ENCODE measurements at regions not wholly inside any gene's neighbourhood (a gene's known extent, or its start where the extent isn't known, plus 50 kb on each side); places are given as distances from the start of the nearest gene placed in this dataset.

- Histone ChIP-seq H3K14ac (ENCODE audit: low read length in 2 of 2) (no peak overlapping the region), H3K4ac (ENCODE audit: low read depth in 1 of 2, low read length in 2 of 2) (no peak overlapping the region), H3K27ac (ENCODE audit: low read length, poor library complexity, severe bottlenecking) (no peak overlapping the region), H2BK5ac (ENCODE audit: low read depth, low read length, poor library complexity, severe bottlenecking) (no peak overlapping the region), H4K8ac (ENCODE audit: low read length) (no peak overlapping the region), H3K9ac (ENCODE audit: low read length) (no peak overlapping the region), H3K23ac (ENCODE audit: low read length in 2 of 2) (no peak overlapping the region), H3K4me2 (ENCODE audit: low read length, poor library complexity, severe bottlenecking) (no peak overlapping the region), H3K27me3 (ENCODE audit: control insufficient read depth in 1 of 2, insufficient read depth in 1 of 2, low read length in 2 of 2) (peaks cover 0 to 9% of the 10 kb centered on the region in 2 experiments), H2BK15ac (ENCODE audit: low read depth, poor library complexity, severe bottlenecking) (no peak overlapping the region), H2AFZ (ENCODE audit: low read depth, low read length) (no peak overlapping the region), H3K4me3 (ENCODE audit: insufficient read depth in 1 of 2, low read depth in 1 of 2, low read length in 2 of 2) (no peak overlapping the region), H3K79me1 (replicated peaks; ENCODE audit: low read length, poor library complexity, severe bottlenecking) (no peaks in the 10 kb centered on the region), H2AK5ac (ENCODE audit: low read length, severe bottlenecking) (no peak overlapping the region), H3K36me3 (ENCODE audit: control insufficient read depth in 1 of 2, insufficient read depth in 2 of 2, low read depth in 1 of 2, low read length in 2 of 2) (no peaks in the 10 kb centered on the region), H3K4me1 (ENCODE audit: control insufficient read depth, insufficient read depth, low read depth, low read length) (peaks cover 23% of the 10 kb centered on the region), H2BK12ac (ENCODE audit: low read length in 2 of 2) (no peak overlapping the region), H3K18ac (ENCODE audit: low read depth in 1 of 2, low read length in 2 of 2) (no peak overlapping the region), H4K91ac (ENCODE audit: low read length) (no peak overlapping the region), H2BK120ac (ENCODE audit: low read depth, low read length) (no peak overlapping the region), H3K9me3 (ENCODE audit: control insufficient read depth, low read length) (no peaks in the 10 kb centered on the region)
- 85% methylated on average over 11 of the region's 11 CpGs for WGBS
- no peak for DNase-seq
These were observed 81.7 kb upstream of the TAF1B start for GRCh38 chr2:9761577-9761976.

GRCh38 chr2:9762164-9762563 is 81.1 kb upstream of the TAF1B start:
- no peak overlapping the region for H3K23ac ChIP-seq (ENCODE audit: low read length in 2 of 2)

DNA sequence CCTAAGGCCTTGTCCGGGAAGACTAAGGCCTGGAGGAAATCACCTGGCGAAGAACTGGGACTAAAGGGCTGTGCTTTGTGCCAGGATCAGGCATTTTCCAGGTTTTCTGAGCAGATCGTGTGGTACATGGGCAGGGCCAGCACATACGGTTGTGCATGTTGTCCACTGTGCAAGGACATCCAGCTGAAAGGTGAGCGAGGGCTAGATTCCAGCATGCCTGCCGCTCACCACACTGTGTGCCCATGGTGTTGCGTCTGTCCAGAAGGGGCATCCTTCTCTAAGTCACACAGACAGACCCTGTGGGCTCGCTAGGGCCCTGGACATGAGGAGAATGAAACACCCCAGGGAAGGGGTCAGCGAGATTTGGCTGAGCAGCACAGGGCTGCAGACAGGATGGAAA is 80.3 kb upstream of the TAF1B start:
- H4K91ac ChIP-seq (ENCODE audit: low read length) = peak overlapping the region; percentile 35
- no peaks in the 10 kb centered on the region for H3K79me1 ChIP-seq (replicated peaks; ENCODE audit: low read length, poor library complexity, severe bottlenecking)
- H4K8ac ChIP-seq (ENCODE audit: low read length) = no peak overlapping the region
- H3K4me2 ChIP-seq (ENCODE audit: low read length, poor library complexity, severe bottlenecking) = no peak overlapping the region
- H3K9ac ChIP-seq (ENCODE audit: low read length) = no peak overlapping the region
- no peaks in the 10 kb centered on the region for H3K9me3 ChIP-seq (ENCODE audit: control insufficient read depth, low read length)
- no peak for DNase-seq
- no peaks in the 10 kb centered on the region for H3K36me3 ChIP-seq (ENCODE audit: control insufficient read depth in 1 of 2, insufficient read depth in 2 of 2, low read depth in 1 of 2, low read length in 2 of 2)
- H2BK120ac ChIP-seq (ENCODE audit: low read depth, low read length) = no peak overlapping the region
- no peak overlapping the region for H3K4me3 ChIP-seq (ENCODE audit: insufficient read depth in 1 of 2, low read depth in 1 of 2, low read length in 2 of 2)
- H2BK5ac ChIP-seq (ENCODE audit: low read depth, low read length, poor library complexity, severe bottlenecking) = no peak overlapping the region
- H3K23ac ChIP-seq (ENCODE audit: low read length in 2 of 2) = no peak overlapping the region
- H3K4me1 ChIP-seq (ENCODE audit: control insufficient read depth, insufficient read depth, low read depth, low read length) = peaks cover 12% of the 10 kb centered on the region
- H2AK5ac ChIP-seq (ENCODE audit: low read length, severe bottlenecking) = no peak overlapping the region
- peaks cover 0 to 7% of the 10 kb centered on the region in 2 experiments for H3K27me3 ChIP-seq (ENCODE audit: control insufficient read depth in 1 of 2, insufficient read depth in 1 of 2, low read length in 2 of 2)
- H3K4ac ChIP-seq (ENCODE audit: low read depth in 1 of 2, low read length in 2 of 2) = no peak overlapping the region
- no peak overlapping the region for H2AFZ ChIP-seq (ENCODE audit: low read depth, low read length)
- H2BK12ac ChIP-seq (ENCODE audit: low read length in 2 of 2) = no peak overlapping the region
- no peak overlapping the region for H2BK15ac ChIP-seq (ENCODE audit: low read depth, poor library complexity, severe bottlenecking)
- no peak overlapping the region for H3K18ac ChIP-seq (ENCODE audit: low read depth in 1 of 2, low read length in 2 of 2)
- no peak overlapping the region for H3K14ac ChIP-seq (ENCODE audit: low read length in 2 of 2)
- WGBS = 94% methylated on average over 9 of the region's 9 CpGs
- no peak overlapping the region for H3K27ac ChIP-seq (ENCODE audit: low read length, poor library complexity, severe bottlenecking)

More at GRCh38 chr2:9762164-9762563, 81.1 kb upstream of the TAF1B start:
- no peaks in the 10 kb centered on the region for H3K9me3 ChIP-seq (ENCODE audit: control insufficient read depth, low read length)
- no peak for DNase-seq
- H3K27ac ChIP-seq (ENCODE audit: low read length, poor library complexity, severe bottlenecking) = no peak overlapping the region
- no peak overlapping the region for H2BK120ac ChIP-seq (ENCODE audit: low read depth, low read length)
- H3K4me1 ChIP-seq (ENCODE audit: control insufficient read depth, insufficient read depth, low read depth, low read length) = peaks cover 19% of the 10 kb centered on the region
- peaks cover 0 to 7% of the 10 kb centered on the region in 2 experiments for H3K27me3 ChIP-seq (ENCODE audit: control insufficient read depth in 1 of 2, insufficient read depth in 1 of 2, low read length in 2 of 2)
- 92% methylated on average over 5 of the region's 5 CpGs for WGBS
- H3K4me3 ChIP-seq (ENCODE audit: insufficient read depth in 1 of 2, low read depth in 1 of 2, low read length in 2 of 2) = no peak overlapping the region
- no peak overlapping the region for H2BK5ac ChIP-seq (ENCODE audit: low read depth, low read length, poor library complexity, severe bottlenecking)
- no peak overlapping the region for H4K91ac ChIP-seq (ENCODE audit: low read length)
- no peak overlapping the region for H4K8ac ChIP-seq (ENCODE audit: low read length)
- H3K4ac ChIP-seq (ENCODE audit: low read depth in 1 of 2, low read length in 2 of 2) = no peak overlapping the region
- no peak overlapping the region for H2BK15ac ChIP-seq (ENCODE audit: low read depth, poor library complexity, severe bottlenecking)
- H3K14ac ChIP-seq (ENCODE audit: low read length in 2 of 2) = no peak overlapping the region
- no peak overlapping the region for H2AFZ ChIP-seq (ENCODE audit: low read depth, low read length)
- H3K79me1 ChIP-seq (replicated peaks; ENCODE audit: low read length, poor library complexity, severe bottlenecking) = no peaks in the 10 kb centered on the region
- H2AK5ac ChIP-seq (ENCODE audit: low read length, severe bottlenecking) = no peak overlapping the region
- no peak overlapping the region for H2BK12ac ChIP-seq (ENCODE audit: low read length in 2 of 2)
- no peak overlapping the region for H3K4me2 ChIP-seq (ENCODE audit: low read length, poor library complexity, severe bottlenecking)
- no peak overlapping the region for H3K18ac ChIP-seq (ENCODE audit: low read depth in 1 of 2, low read length in 2 of 2)
- H3K36me3 ChIP-seq (ENCODE audit: control insufficient read depth in 1 of 2, insufficient read depth in 2 of 2, low read depth in 1 of 2, low read length in 2 of 2) = no peaks in the 10 kb centered on the region
- H3K9ac ChIP-seq (ENCODE audit: low read length) = no peak overlapping the region

DNA sequence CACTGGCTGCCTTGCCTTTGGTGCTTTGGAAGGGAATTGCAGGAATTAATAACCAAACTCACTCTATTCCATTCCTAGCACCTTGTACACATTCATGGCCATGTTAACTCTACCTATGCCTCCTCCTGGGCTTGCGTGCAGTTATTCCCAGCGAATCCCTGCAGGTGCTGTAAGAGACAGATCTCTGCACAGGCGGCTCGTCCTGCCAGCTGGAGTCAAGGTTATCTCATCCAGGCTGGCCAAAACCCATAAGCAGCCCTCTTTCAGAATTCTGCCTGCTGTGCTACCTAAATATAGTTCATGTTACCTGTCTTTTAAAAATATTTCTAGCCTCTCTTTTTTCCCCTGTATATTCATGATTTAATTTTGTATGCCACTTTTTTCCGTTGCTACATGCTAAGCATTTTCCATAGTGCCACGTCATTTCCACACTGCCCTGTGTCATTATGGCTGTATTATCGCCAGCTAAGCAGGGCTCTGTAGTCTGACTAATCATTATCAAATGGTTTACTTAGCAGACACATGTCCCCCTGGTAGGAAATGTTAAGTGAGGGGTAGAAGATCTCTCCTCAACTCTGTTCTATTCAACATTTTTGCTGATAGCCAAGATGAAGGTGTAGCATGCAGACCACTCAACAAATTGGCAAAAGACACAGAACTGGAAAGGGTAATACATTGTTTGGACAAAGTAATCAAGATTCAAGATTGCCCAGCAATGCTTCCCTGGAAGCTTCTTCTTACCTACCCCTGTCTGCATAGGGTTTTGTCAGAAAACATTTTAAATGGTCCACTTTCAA is 79.7 kb upstream of the TAF1B start:
- Histone ChIP-seq H3K27ac (ENCODE audit: low read length, poor library complexity, severe bottlenecking) (no peak overlapping the region), H3K36me3 (ENCODE audit: control insufficient read depth in 1 of 2, insufficient read depth in 2 of 2, low read depth in 1 of 2, low read length in 2 of 2) (no peaks in the 10 kb centered on the region), H2BK12ac (ENCODE audit: low read length in 2 of 2) (no peak overlapping the region)

More for the DNA sequence above, 79.7 kb upstream of the TAF1B start:
- Histone ChIP-seq H2AK5ac (ENCODE audit: low read length, severe bottlenecking) (no peak overlapping the region), H3K4me1 (ENCODE audit: control insufficient read depth, insufficient read depth, low read depth, low read length) (peaks cover 12% of the 10 kb centered on the region), H3K9ac (ENCODE audit: low read length) (no peak overlapping the region), H2BK15ac (ENCODE audit: low read depth, poor library complexity, severe bottlenecking) (no peak overlapping the region), H3K14ac (ENCODE audit: low read length in 2 of 2) (no peak overlapping the region), H3K4ac (ENCODE audit: low read depth in 1 of 2, low read length in 2 of 2) (no peak overlapping the region), H2BK120ac (ENCODE audit: low read depth, low read length) (no peak overlapping the region), H2AFZ (ENCODE audit: low read depth, low read length) (no peak overlapping the region), H3K18ac (ENCODE audit: low read depth in 1 of 2, low read length in 2 of 2) (no peak overlapping the region), H2BK5ac (ENCODE audit: low read depth, low read length, poor library complexity, severe bottlenecking) (no peak overlapping the region), H3K9me3 (ENCODE audit: control insufficient read depth, low read length) (no peaks in the 10 kb centered on the region), H3K4me2 (ENCODE audit: low read length, poor library complexity, severe bottlenecking) (no peak overlapping the region), H4K8ac (ENCODE audit: low read length) (no peak overlapping the region), H3K4me3 (ENCODE audit: insufficient read depth in 1 of 2, low read depth in 1 of 2, low read length in 2 of 2) (no peak overlapping the region), H3K23ac (ENCODE audit: low read length in 2 of 2) (no peak overlapping the region), H3K27me3 (ENCODE audit: control insufficient read depth in 1 of 2, insufficient read depth in 1 of 2, low read length in 2 of 2) (peaks cover 0 to 7% of the 10 kb centered on the region in 2 experiments), H3K79me1 (replicated peaks; ENCODE audit: low read length, poor library complexity, severe bottlenecking) (no peaks in the 10 kb centered on the region), H4K91ac (ENCODE audit: low read length) (no peak overlapping the region)
- no peak for DNase-seq
- WGBS = 91% methylated on average over 7 of the region's 7 CpGs
